ENCODE measurements at regions not wholly inside any gene's neighbourhood (a gene's known extent, or its start where the extent isn't known, plus 50 kb on each side); places are given as distances from the start of the nearest gene placed in this dataset.
"Not testable (repeated sequence)": the region's sequence is repeated elsewhere in the genome, so short reads cannot be mapped to it uniquely, and the experiment has no call there.

- peaks cover 7 to 34% (median 21%) of the 10 kb centered on the region in 7 donors for H3K9me3 Mint-ChIP-seq
- H3K36me3 Mint-ChIP-seq, result peaks cover 34 to 49% of the 10 kb centered on the region in 2 donors
Observed at GRCh38 chr12:124472690-124473279, 94.6 kb downstream of the NCOR2 start.

GRCh38 chr12:124471828-124472227 is 95.6 kb downstream of the NCOR2 start:
- Mint-ChIP-seq H3K36me3 (peaks cover 26 to 41% of the 10 kb centered on the region in 2 donors), H3K27me3 (no peaks in the 10 kb centered on the region), H3K27ac (no peak overlapping the region), H3K9me3 (peaks cover 3 to 24% (median 11%) of the 10 kb centered on the region in 7 donors), H3K4me3 (no peak overlapping the region), H3K4me1 (peaks cover 16 to 42% (median 22%) of the 10 kb centered on the region in 3 donors)
- DNase-seq (no peak), ATAC-seq (ENCODE audit: low read depth in 2 of 2) (no peak)

More at GRCh38 chr12:124472690-124473279, 94.6 kb downstream of the NCOR2 start:
- DNase-seq (no peak), ATAC-seq (ENCODE audit: low read depth in 2 of 2) (no peak)
- H3K27ac Mint-ChIP-seq, result no peak overlapping the region
- no peaks in the 10 kb centered on the region for H3K27me3 Mint-ChIP-seq
- peaks cover 21 to 37% (median 22%) of the 10 kb centered on the region in 3 donors for H3K4me1 Mint-ChIP-seq
- H3K4me3 Mint-ChIP-seq, result no peak overlapping the region

- H3K4me3 Mint-ChIP-seq, result no peak overlapping the region
- H3K27me3 Mint-ChIP-seq, result no peaks in the 10 kb centered on the region
- no peak for DNase-seq
- no peak overlapping the region for H3K27ac Mint-ChIP-seq
- peaks cover 20 to 44% (median 28%) of the 10 kb centered on the region in 3 donors for H3K4me1 Mint-ChIP-seq
- no peak for ATAC-seq (ENCODE audit: low read depth in 2 of 2)
- peaks cover 23 to 37% of the 10 kb centered on the region in 2 donors for H3K36me3 Mint-ChIP-seq
- H3K9me3 Mint-ChIP-seq, result peaks cover 0 to 19% (median 11%) of the 10 kb centered on the region in 7 donors
Observed at GRCh38 chr12:124470806-124471205, 96.6 kb downstream of the NCOR2 start.

DNA sequence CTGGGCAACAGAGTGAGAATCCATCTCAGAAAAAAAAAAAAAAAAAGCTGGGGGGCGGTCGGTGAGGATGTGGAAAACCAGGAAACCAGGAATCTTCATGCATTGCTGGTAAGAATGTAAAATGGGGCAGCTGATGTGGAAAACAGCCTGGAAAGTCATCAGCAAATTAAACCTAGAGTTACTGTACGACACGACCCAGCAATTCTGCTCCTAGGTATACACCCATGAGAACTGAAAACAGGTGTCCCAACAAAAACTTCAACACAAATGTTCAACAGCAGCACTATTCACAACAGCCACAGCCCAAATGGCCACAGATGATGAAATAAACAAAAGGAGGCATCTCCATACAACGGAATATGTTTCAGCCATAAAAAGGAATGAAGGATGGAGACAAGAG is 97.3 kb downstream of the NCOR2 start:
- H3K4me3 Mint-ChIP-seq, result no peak overlapping the region

GRCh38 chr12:124469193-124469888 is 98.1 kb downstream of the NCOR2 start:
- peak overlapping the region in 1 of 8 donors; percentile 30 for H3K4me3 Mint-ChIP-seq
- no peak for DNase-seq
- H3K4me1 Mint-ChIP-seq, result peaks cover 33 to 52% (median 40%) of the 10 kb centered on the region in 3 donors
- H3K36me3 Mint-ChIP-seq, result peaks cover 23 to 40% of the 10 kb centered on the region in 2 donors
- ATAC-seq (ENCODE audit: low read depth in 2 of 2), result no peak
- H3K9me3 Mint-ChIP-seq, result peaks cover 0 to 19% (median 11%) of the 10 kb centered on the region in 7 donors
- H3K27ac Mint-ChIP-seq, result peak overlapping the region in 4 of 6 donors; percentile 70 to 95 (median 89)
- H3K27me3 Mint-ChIP-seq, result no peaks in the 10 kb centered on the region

More for the DNA sequence above, 97.3 kb downstream of the NCOR2 start:
- ATAC-seq (ENCODE audit: low read depth in 2 of 2), result no peak
- Mint-ChIP-seq H3K27me3 (no peaks in the 10 kb centered on the region), H3K27ac (peak overlapping the region in 1 of 6 donors; percentile 6), H3K4me1 (peaks cover 25 to 47% (median 32%) of the 10 kb centered on the region in 3 donors), H3K9me3 (peaks cover 0 to 19% (median 11%) of the 10 kb centered on the region in 7 donors), H3K36me3 (peaks cover 23 to 37% of the 10 kb centered on the region in 2 donors)
- DNase-seq, result no peak

GRCh38 chr12:124467549-124467948 is 99.9 kb downstream of the NCOR2 start:
- peaks cover 17 to 29% of the 10 kb centered on the region in 2 donors for H3K36me3 Mint-ChIP-seq
- not testable (repeated sequence) for DNase-seq; H3K27me3 Mint-ChIP-seq; ATAC-seq (ENCODE audit: low read depth in 2 of 2); H3K9me3 Mint-ChIP-seq
- H3K4me1 Mint-ChIP-seq, result peaks cover 40 to 57% (median 47%) of the 10 kb centered on the region in 3 donors
- peak overlapping the region in 1 of 8 donors; percentile 70 for H3K4me3 Mint-ChIP-seq
- H3K27ac Mint-ChIP-seq, result peak overlapping the region in 3 of 6 donors; percentile 88 to 94 (median 92)

DNA sequence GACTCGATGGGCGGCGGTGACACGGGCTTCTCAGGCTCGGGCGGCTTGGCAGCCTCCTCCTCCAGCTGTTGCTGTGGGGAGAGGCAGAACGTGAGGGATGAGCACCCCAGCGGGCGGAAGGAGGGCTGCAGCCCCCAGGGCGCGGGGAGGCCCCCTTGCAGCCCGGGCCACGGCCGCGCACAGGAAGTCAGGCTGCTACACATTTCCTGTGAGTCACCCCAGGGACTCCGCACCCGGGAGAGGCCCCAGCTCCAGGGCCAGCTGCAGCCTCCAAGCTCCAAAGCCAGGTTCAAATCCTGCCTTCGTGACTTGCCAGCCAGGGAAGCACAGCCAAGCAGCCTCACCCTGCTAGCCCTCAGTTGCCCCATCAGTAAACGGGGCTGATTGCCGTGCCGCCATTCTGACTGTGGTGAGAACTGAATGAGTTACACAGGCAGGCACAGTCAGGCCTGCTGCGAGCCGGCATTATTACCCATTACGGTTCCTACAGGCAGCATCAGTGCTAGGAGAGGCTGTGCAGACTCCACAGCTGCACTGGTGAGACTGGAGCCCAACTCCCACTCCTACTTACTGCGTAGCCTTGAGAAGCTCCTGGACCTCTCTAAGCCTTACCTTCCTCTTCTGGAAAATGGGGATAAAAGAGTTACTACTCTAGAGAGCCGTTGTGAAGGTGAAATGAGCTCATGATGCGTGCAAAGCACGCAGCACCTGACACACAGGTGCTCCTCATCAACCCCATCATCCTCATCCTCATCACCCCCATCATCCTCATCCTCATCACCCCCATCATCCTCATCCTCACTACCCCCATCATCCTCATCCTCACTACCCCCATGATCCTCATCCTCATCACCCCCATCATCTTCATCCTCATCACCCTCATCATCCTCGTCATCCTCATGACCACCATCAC is 100.9 kb downstream of the NCOR2 start:
- Mint-ChIP-seq H3K4me1 (peaks cover 42 to 61% (median 47%) of the 10 kb centered on the region in 3 donors), H3K27ac (peak overlapping the region; percentile 70 to 96 (median 92)), H3K9me3 (peaks cover 0 to 9% (median 5%) of the 10 kb centered on the region in 7 donors), H3K27me3 (no peaks in the 10 kb centered on the region), H3K4me3 (peak overlapping the region; percentile 67 to 88 (median 78)), H3K36me3 (peaks cover 9 to 25% of the 10 kb centered on the region in 2 donors)
- DNase-seq, result peak; percentile 89
- ATAC-seq (ENCODE audit: low read depth in 2 of 2), result peak; percentile 98 to 99

DNA sequence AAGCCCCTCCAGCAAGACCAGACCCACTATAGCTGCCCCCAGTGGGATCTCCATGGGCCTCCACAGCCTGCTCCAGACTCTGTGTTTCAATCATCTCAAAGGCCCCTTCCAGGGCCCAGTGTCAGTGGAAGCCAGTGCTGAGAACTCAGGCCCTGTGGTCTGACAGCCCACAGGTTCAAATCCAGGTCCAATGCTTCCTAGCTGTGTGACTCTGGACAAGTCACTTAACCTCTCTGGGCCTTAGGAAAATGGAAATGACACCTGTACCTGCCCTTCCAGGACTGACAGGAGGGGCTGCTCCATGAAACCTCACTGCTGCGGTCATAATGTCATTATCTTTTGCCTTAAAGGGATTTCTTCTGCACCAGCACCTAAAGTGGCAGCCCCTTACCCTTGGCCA is 101.9 kb downstream of the NCOR2 start:
- Mint-ChIP-seq H3K27me3 (no peaks in the 10 kb centered on the region), H3K4me3 (peak overlapping the region in 7 of 8 donors; percentile 67 to 88 (median 75)), H3K9me3 (peaks cover 0 to 9% (median 4%) of the 10 kb centered on the region in 7 donors), H3K4me1 (peaks cover 42 to 58% (median 47%) of the 10 kb centered on the region in 3 donors), H3K27ac (peak overlapping the region in 3 of 6 donors; percentile 32 to 88 (median 69)), H3K36me3 (peaks cover 7 to 19% of the 10 kb centered on the region in 2 donors)
- ATAC-seq (ENCODE audit: low read depth in 2 of 2), result no peak
- DNase-seq, result no peak

DNA sequence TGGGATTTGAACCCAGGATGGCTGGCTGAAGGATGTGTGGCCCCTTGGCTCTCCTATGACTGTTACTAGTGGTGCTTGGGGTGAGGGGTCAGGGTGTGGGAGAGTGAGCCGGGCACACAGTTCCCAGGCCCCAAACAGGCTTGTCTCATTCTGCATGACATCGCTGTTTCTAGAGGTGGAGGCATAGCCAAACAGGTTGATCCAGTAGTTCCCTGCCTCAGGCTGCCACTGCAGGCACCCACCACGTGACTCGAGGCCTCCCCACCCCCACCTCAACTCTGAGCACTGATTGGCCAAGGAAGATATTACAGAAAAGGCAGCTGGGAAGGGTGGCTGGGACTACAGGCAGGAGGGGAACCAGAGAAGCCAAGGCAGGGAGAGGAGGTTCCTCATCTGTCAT is 102.6 kb downstream of the NCOR2 start:
- H3K27me3 Mint-ChIP-seq, result no peaks in the 10 kb centered on the region
- peak overlapping the region in 7 of 8 donors; percentile 10 to 73 (median 46) for H3K4me3 Mint-ChIP-seq
- ATAC-seq (ENCODE audit: low read depth in 2 of 2) (no peak), DNase-seq (no peak)
- H3K9me3 Mint-ChIP-seq, result peaks cover 0 to 11% (median 3%) of the 10 kb centered on the region in 7 donors
- H3K4me1 Mint-ChIP-seq, result peaks cover 45 to 57% (median 50%) of the 10 kb centered on the region in 3 donors
- H3K36me3 Mint-ChIP-seq, result peaks cover 4 to 23% of the 10 kb centered on the region in 2 donors
- peak overlapping the region in 3 of 6 donors; percentile 57 to 88 (median 80) for H3K27ac Mint-ChIP-seq

DNA sequence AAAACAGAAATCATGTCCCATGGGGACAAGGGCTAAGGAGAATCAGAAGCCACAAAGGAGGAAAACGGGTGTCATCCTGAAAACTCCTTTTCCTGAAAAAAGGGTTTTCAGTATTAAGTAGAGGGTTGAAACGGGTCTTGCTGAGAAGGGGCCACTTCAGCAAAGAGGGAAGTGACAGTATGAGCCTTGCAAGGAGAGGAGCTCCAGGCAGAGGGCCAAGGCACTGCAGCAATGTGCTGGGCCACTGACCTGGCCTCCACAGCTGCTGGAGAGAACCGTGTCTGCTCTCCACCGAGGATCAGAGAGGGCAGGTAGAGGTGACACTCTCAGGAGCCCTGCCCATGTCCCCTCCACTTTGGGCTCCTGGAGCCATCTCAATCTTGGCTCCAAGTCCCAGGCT is 103.3 kb downstream of the NCOR2 start:
- Mint-ChIP-seq H3K27ac (peak overlapping the region in 3 of 6 donors; percentile 16 to 88 (median 24)), H3K4me1 (peaks cover 47 to 57% (median 49%) of the 10 kb centered on the region in 3 donors)
- no peak for ATAC-seq (ENCODE audit: low read depth in 2 of 2)

GRCh38 chr12:124463341-124463921 is 104.0 kb downstream of the NCOR2 start:
- peaks cover 51 to 53% (median 52%) of the 10 kb centered on the region in 3 donors for H3K4me1 Mint-ChIP-seq
- H3K9me3 Mint-ChIP-seq, result peaks cover 0 to 3% (median 2%) of the 10 kb centered on the region in 7 donors
- no peak for DNase-seq
- peak overlapping the region in 1 of 8 donors; percentile 73 for H3K4me3 Mint-ChIP-seq
- ATAC-seq (ENCODE audit: low read depth in 2 of 2), result no peak
- H3K27ac Mint-ChIP-seq, result peak overlapping the region in 3 of 6 donors; percentile 33 to 88 (median 87)
- H3K27me3 Mint-ChIP-seq, result no peaks in the 10 kb centered on the region
- H3K36me3 Mint-ChIP-seq, result peaks cover 0 to 31% of the 10 kb centered on the region in 2 donors

More for the DNA sequence above, 103.3 kb downstream of the NCOR2 start:
- H3K9me3 Mint-ChIP-seq, result peaks cover 0 to 7% (median 4%) of the 10 kb centered on the region in 7 donors
- peak overlapping the region in 6 of 8 donors; percentile 17 to 73 (median 42) for H3K4me3 Mint-ChIP-seq
- no peak for DNase-seq
- H3K36me3 Mint-ChIP-seq, result peaks cover under 1 to 29% of the 10 kb centered on the region in 2 donors
- H3K27me3 Mint-ChIP-seq, result no peaks in the 10 kb centered on the region

DNA sequence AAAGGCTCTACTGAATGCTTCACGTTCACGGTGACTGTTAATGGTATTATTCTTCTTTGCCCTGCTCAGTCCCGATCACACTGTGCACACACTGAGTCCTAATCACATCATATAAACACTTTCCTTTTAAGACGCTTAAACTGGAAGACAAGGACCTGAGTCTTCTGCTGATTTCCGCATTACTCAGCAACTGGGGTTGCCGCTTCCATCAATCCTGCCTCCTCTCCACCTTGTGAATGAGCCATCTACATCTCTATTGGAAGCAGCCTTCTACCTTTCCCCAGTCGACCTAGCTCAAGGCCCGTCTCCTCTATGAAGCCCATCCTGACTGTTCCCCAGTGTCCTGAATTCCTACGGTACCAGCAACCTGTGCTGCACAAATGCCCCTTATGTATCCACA is 104.7 kb downstream of the NCOR2 start:
- H3K9me3 Mint-ChIP-seq, result peaks cover 0 to 3% (median 2%) of the 10 kb centered on the region in 7 donors
- H3K27me3 Mint-ChIP-seq, result no peaks in the 10 kb centered on the region
- H3K36me3 Mint-ChIP-seq, result peaks cover 0 to 31% of the 10 kb centered on the region in 2 donors
- H3K27ac Mint-ChIP-seq, result peak overlapping the region in 2 of 6 donors; percentile 30 to 87
- H3K4me1 Mint-ChIP-seq, result peaks cover 53 to 58% (median 57%) of the 10 kb centered on the region in 3 donors
- ATAC-seq (ENCODE audit: low read depth in 2 of 2) (no peak), DNase-seq (no peak)
- peak overlapping the region in 1 of 8 donors; percentile 9 for H3K4me3 Mint-ChIP-seq
